Adipocyte (in vitro differentiated cells): ENCODE measurements at regions not wholly inside any gene's neighbourhood (a gene's known extent, or its start where the extent isn't known, plus 50 kb on each side); places are given as distances from the start of the nearest gene placed in this dataset.

ENCODE experiments used
- DNase-seq: peaks from one replicate; pipeline ENCODE4 v3.0.0-alpha.2; 2015; ENCODE audit warnings: low read depth
- H3K27me3 ChIP-seq: replicated peaks from 2 replicates; pipeline ENCODE4 v1.7.0; 2013; ENCODE audit warnings: mild to moderate bottlenecking, low read length, moderate library complexity; ENCODE audit not compliant: control insufficient read depth, insufficient read depth
- H3K36me3 ChIP-seq: 2 replicates; pipeline ENCODE4 v1.7.0; 2013; ENCODE audit warnings: low read length, mild to moderate bottlenecking, moderate library complexity; ENCODE audit not compliant: control insufficient read depth, insufficient read depth, severe bottlenecking
- H3K4me1 ChIP-seq: 2 replicates; pipeline ENCODE4 v1.7.0; 2013; ENCODE audit warnings: mild to moderate bottlenecking, low read length, moderate library complexity; ENCODE audit not compliant: control insufficient read depth, insufficient read depth
- H3K4me3 ChIP-seq: 2 replicates; pipeline ENCODE4 v1.7.0; 2013; ENCODE audit warnings: mild to moderate bottlenecking, low read length, moderate library complexity
- H3K9ac ChIP-seq: 2 replicates; pipeline ENCODE4 v1.7.0; 2013; ENCODE audit warnings: mild to moderate bottlenecking, low read length, moderate library complexity
- H3K9me3 ChIP-seq: 2 replicates; pipeline ENCODE4 v1.7.0; 2013; ENCODE audit warnings: mild to moderate bottlenecking, low read length, moderate library complexity; ENCODE audit not compliant: control insufficient read depth

GRCh38 chr6:40244699-40245098 lies 310.4 kb upstream of the MOCS1 start:
- Histone ChIP-seq H3K4me3 (no peak overlapping the region), H3K36me3 (no peaks in the 10 kb centered on the region), H3K9ac (no peak overlapping the region), H3K9me3 (no peaks in the 10 kb centered on the region), H3K27me3 (peaks cover 4% of the 10 kb centered on the region), H3K4me1 (no peaks in the 10 kb centered on the region)
- no peak for DNase-seq

GRCh38 chr6:40232698-40233097 lies 298.4 kb upstream of the MOCS1 start:
- H3K27me3 ChIP-seq, result peaks cover 7% of the 10 kb centered on the region
- no peak for DNase-seq

GRCh38 chr6:40227735-40228134 lies 293.5 kb upstream of the MOCS1 start:
- no peaks in the 10 kb centered on the region for H3K36me3 ChIP-seq
- peaks cover 8% of the 10 kb centered on the region for H3K9me3 ChIP-seq
- DNase-seq, result no peak
- no peaks in the 10 kb centered on the region for H3K4me1 ChIP-seq
- H3K4me3 ChIP-seq, result no peak overlapping the region
- peaks cover 10% of the 10 kb centered on the region for H3K27me3 ChIP-seq
- no peak overlapping the region for H3K9ac ChIP-seq

More at GRCh38 chr6:40232698-40233097, 298.4 kb upstream of the MOCS1 start:
- Histone ChIP-seq H3K36me3 (no peaks in the 10 kb centered on the region), H3K4me3 (no peak overlapping the region), H3K9ac (no peak overlapping the region), H3K9me3 (peaks cover 5% of the 10 kb centered on the region), H3K4me1 (no peaks in the 10 kb centered on the region)

GRCh38 chr6:40222354-40222753 lies 288.1 kb upstream of the MOCS1 start:
- Histone ChIP-seq H3K4me3 (no peak overlapping the region), H3K9ac (no peak overlapping the region), H3K4me1 (no peaks in the 10 kb centered on the region), H3K9me3 (peaks cover 8% of the 10 kb centered on the region), H3K36me3 (no peaks in the 10 kb centered on the region), H3K27me3 (peaks cover 3% of the 10 kb centered on the region)
- no peak for DNase-seq

GRCh38 chr6:40219799-40220198 lies 285.5 kb upstream of the MOCS1 start:
- H3K9ac ChIP-seq, result no peak overlapping the region
- DNase-seq, result no peak
- H3K4me3 ChIP-seq, result no peak overlapping the region
- no peaks in the 10 kb centered on the region for H3K4me1 ChIP-seq
- H3K27me3 ChIP-seq, result no peaks in the 10 kb centered on the region
- H3K36me3 ChIP-seq, result no peaks in the 10 kb centered on the region
- H3K9me3 ChIP-seq, result peaks cover 6% of the 10 kb centered on the region

GRCh38 chr6:40210628-40211056 lies 276.4 kb upstream of the MOCS1 start:
- H3K27me3 ChIP-seq, result no peaks in the 10 kb centered on the region
- peaks cover under 1% of the 10 kb centered on the region for H3K9me3 ChIP-seq
- no peaks in the 10 kb centered on the region for H3K4me1 ChIP-seq
- no peak overlapping the region for H3K4me3 ChIP-seq
- no peak overlapping the region for H3K9ac ChIP-seq
- DNase-seq, result no peak
- H3K36me3 ChIP-seq, result no peaks in the 10 kb centered on the region

- Histone ChIP-seq H3K9me3 (peaks cover 35% of the 10 kb centered on the region), H3K9ac (no peak overlapping the region), H3K4me3 (no peak overlapping the region), H3K27me3 (no peaks in the 10 kb centered on the region), H3K4me1 (no peaks in the 10 kb centered on the region), H3K36me3 (no peaks in the 10 kb centered on the region)
- DNase-seq, result no peak
Measured at GRCh38 chr6:40205801-40206200, 271.5 kb upstream of the MOCS1 start.

- H3K4me3 ChIP-seq, result no peak overlapping the region
- no peaks in the 10 kb centered on the region for H3K4me1 ChIP-seq
- H3K27me3 ChIP-seq, result no peaks in the 10 kb centered on the region
- DNase-seq, result no peak
- H3K9ac ChIP-seq, result no peak overlapping the region
- no peaks in the 10 kb centered on the region for H3K36me3 ChIP-seq
- H3K9me3 ChIP-seq, result peaks cover 42% of the 10 kb centered on the region
Measured at GRCh38 chr6:40205004-40205403, 270.7 kb upstream of the MOCS1 start.

GRCh38 chr6:40197371-40197770 lies 263.1 kb upstream of the MOCS1 start:
- no peaks in the 10 kb centered on the region for H3K4me1 ChIP-seq
- peaks cover 18% of the 10 kb centered on the region for H3K9me3 ChIP-seq
- H3K27me3 ChIP-seq, result peaks cover under 1% of the 10 kb centered on the region
- H3K36me3 ChIP-seq, result no peaks in the 10 kb centered on the region
- H3K9ac ChIP-seq, result no peak overlapping the region
- no peak for DNase-seq
- H3K4me3 ChIP-seq, result no peak overlapping the region

- no peak for DNase-seq
- H3K4me1 ChIP-seq, result no peaks in the 10 kb centered on the region
- no peaks in the 10 kb centered on the region for H3K36me3 ChIP-seq
- H3K27me3 ChIP-seq, result peaks cover 3% of the 10 kb centered on the region
- H3K9me3 ChIP-seq, result peaks cover 10% of the 10 kb centered on the region
- H3K4me3 ChIP-seq, result no peak overlapping the region
- H3K9ac ChIP-seq, result no peak overlapping the region
Measured at GRCh38 chr6:40196135-40196518, 261.9 kb upstream of the MOCS1 start.

- Histone ChIP-seq H3K4me1 (no peaks in the 10 kb centered on the region), H3K27me3 (peaks cover 3% of the 10 kb centered on the region), H3K9me3 (peaks cover 4% of the 10 kb centered on the region), H3K36me3 (no peaks in the 10 kb centered on the region), H3K4me3 (no peak overlapping the region), H3K9ac (no peak overlapping the region)
- DNase-seq, result no peak
Measured at GRCh38 chr6:40195428-40196134, 261.3 kb upstream of the MOCS1 start.
